Activated CD4-positive, alpha-beta memory T cell treated with anti-CD3 and anti-CD28 coated beads for 36 hours (primary cell): ENCODE measurements at regions not wholly inside any gene's neighbourhood (a gene's known extent, or its start where the extent isn't known, plus 50 kb on each side); places are given as distances from the start of the nearest gene placed in this dataset.

Experiments used
- CTCF ChIA-PET: fragments of 350-600 bp; sonication (Branson Sonifier 250); formaldehyde crosslinking; loops from one replicate; lab custom pipeline; 2021; ENCODE audit warnings: antibody characterized with exemption, inconsistent platforms; lab: Charles Lee
- POLR2A ChIA-PET: fragments of 350-600 bp; sonication (Branson Sonifier 250); formaldehyde crosslinking; loops from one replicate; lab custom pipeline; 2021; ENCODE audit warnings: antibody characterized with exemption; lab: Charles Lee
- DNase-seq: peaks from one replicate; pipeline ENCODE4 v3.0.0-alpha.2; 2020
- H3K27ac Mint-ChIP-seq: one replicate; pipeline ENCODE4 v1.8.0; 2021; ENCODE audit warnings: mixed read lengths
- H3K27me3 Mint-ChIP-seq: one replicate; pipeline ENCODE4 v1.8.0; 2021; ENCODE audit warnings: mixed read lengths
- H3K36me3 Mint-ChIP-seq: one replicate; pipeline ENCODE4 v1.8.0; 2021; ENCODE audit warnings: mixed read lengths
- H3K4me1 Mint-ChIP-seq: one replicate; pipeline ENCODE4 v1.8.0; 2021; ENCODE audit warnings: low read depth, mixed read lengths
- H3K4me3 Mint-ChIP-seq: one replicate; pipeline ENCODE4 v1.8.0; 2021; ENCODE audit warnings: mild to moderate bottlenecking, mixed read lengths
- H3K9me3 Mint-ChIP-seq: one replicate; pipeline ENCODE4 v1.8.0; 2021; ENCODE audit warnings: mixed read lengths
- intact Hi-C: fragments of 100-400 bp; cut with micrococcal nuclease; formaldehyde crosslinking; loops from one replicate; pipeline ENCODE4 v1.15.1; 2023

DNA sequence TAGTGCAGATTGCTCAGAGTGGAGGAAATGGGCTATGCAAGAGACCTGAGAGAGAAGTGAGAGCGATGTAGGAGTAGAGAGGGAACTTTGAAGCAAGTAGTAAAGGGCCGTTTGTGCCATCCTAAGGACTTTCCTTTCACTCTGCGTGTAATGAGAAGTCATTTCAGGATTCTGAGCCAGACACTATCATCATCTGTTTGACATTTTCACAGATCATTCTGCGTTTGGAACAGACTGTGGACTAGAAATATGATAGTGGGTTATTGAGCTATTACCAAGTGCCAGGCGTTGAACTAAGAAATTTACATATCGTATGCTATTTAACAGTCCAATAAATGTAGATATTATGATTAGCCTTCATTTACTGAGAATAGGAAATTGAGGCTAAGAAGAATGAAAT is 150.0 kb upstream of the ROBO2 start:
- CTCF ChIA-PET: no interaction called here
- POLR2A ChIA-PET: no interaction called here
- DNase-seq: no peak
- H3K4me3 Mint-ChIP-seq: no peak overlapping the region
- no peak overlapping the region for H3K27ac Mint-ChIP-seq
- intact Hi-C loops: no loop called here
- H3K9me3 Mint-ChIP-seq: peaks cover 18% of the 10 kb centered on the region
- no peaks in the 10 kb centered on the region for H3K4me1 Mint-ChIP-seq
- no peaks in the 10 kb centered on the region for H3K27me3 Mint-ChIP-seq
- H3K36me3 Mint-ChIP-seq: no peaks in the 10 kb centered on the region

DNA sequence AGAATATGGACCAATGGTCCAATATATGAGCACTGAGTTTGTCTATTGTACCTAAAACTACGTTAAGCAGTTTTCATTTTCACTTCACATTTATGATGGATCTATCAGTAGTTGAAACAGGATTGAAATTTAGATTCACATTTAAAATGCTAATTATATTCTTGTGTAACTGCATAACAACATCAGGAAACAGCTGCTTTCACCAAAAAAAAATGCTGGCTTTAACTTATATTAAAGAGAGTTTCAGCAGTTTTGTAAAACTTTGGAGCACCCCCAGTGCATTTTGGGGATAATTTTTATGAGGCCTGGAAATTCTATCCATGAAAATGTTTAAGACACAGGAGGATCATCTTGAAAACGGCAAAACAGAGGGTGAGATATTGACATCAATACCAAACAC is 142.8 kb upstream of the ROBO2 start:
- Mint-ChIP-seq H3K27me3 (no peaks in the 10 kb centered on the region), H3K36me3 (no peaks in the 10 kb centered on the region), H3K4me3 (no peak overlapping the region), H3K27ac (no peak overlapping the region), H3K9me3 (peaks cover 2% of the 10 kb centered on the region), H3K4me1 (no peaks in the 10 kb centered on the region)
- DNase-seq: no peak
- intact Hi-C loops: no loop called here
- CTCF ChIA-PET: no interaction called here
- POLR2A ChIA-PET: interaction anchor here (0.6 kb wide), 1 partner anchor 23 kb away, joined by 6 read pairs; no protein-coding TSS in a partner anchor

DNA sequence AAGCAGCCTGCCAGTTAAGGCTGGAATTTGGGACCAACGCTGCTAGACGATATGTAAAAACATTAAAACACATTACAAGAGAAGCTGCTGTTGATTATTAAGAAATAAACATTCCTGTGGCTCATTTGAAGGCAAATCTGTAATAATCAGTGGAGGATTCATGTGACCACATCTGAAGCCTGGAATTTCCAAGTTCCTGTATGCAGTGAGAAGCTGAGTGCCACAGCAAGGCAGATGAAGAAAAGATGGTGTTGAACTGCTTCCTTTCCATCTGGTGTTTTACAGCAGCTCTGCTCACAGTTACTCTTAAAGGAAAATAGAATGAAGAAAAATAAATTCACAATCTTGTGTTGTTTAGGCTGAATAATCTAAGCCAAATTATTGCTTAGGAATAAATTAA is 139.3 kb upstream of the ROBO2 start:
- CTCF ChIA-PET: no interaction called here
- Mint-ChIP-seq H3K36me3 (no peaks in the 10 kb centered on the region), H3K27me3 (no peaks in the 10 kb centered on the region), H3K9me3 (peaks cover 7% of the 10 kb centered on the region), H3K4me1 (no peaks in the 10 kb centered on the region), H3K27ac (no peak overlapping the region), H3K4me3 (no peak overlapping the region)
- POLR2A ChIA-PET: no interaction called here
- DNase-seq: no peak
- intact Hi-C loops: no loop called here

DNA sequence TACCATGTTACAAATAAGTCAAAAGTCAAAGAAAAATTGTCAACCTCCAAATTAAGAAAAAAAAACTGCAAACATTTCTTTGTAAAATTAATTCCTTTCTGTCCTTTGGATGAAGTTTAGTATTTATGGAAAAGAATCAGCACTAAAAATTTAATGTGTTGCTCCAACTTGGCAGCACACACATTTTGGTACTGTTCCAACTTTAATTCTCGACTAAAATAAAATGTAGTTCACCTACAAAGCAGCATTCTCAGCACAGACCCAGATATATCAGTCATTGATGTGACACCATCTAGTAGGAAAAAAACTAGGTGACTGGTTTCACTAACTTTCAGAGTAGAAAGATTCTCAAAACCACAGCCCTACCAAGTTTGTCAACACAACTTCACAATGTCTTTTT is 131.7 kb upstream of the ROBO2 start:
- ChIA-PET POLR2A (no interaction called here), CTCF (no interaction called here)
- H3K36me3 Mint-ChIP-seq: no peaks in the 10 kb centered on the region
- intact Hi-C loops: no loop called here
- H3K27ac Mint-ChIP-seq: no peak overlapping the region
- DNase-seq: no peak
- no peaks in the 10 kb centered on the region for H3K4me1 Mint-ChIP-seq
- H3K9me3 Mint-ChIP-seq: peaks cover 18% of the 10 kb centered on the region
- no peaks in the 10 kb centered on the region for H3K27me3 Mint-ChIP-seq
- no peak overlapping the region for H3K4me3 Mint-ChIP-seq

GRCh38 chr3:76912841-76913383 is 127.0 kb upstream of the ROBO2 start:
- Mint-ChIP-seq H3K4me1 (no peaks in the 10 kb centered on the region), H3K36me3 (no peaks in the 10 kb centered on the region), H3K27ac (no peak overlapping the region), H3K27me3 (no peaks in the 10 kb centered on the region), H3K4me3 (no peak overlapping the region), H3K9me3 (peaks cover 13% of the 10 kb centered on the region)
- POLR2A ChIA-PET: no interaction called here
- intact Hi-C loops: no loop called here
- DNase-seq: no peak
- CTCF ChIA-PET: no interaction called here

- no peak overlapping the region for H3K4me3 Mint-ChIP-seq
- no peaks in the 10 kb centered on the region for H3K36me3 Mint-ChIP-seq
- POLR2A ChIA-PET: no interaction called here
- H3K27ac Mint-ChIP-seq: no peak overlapping the region
- CTCF ChIA-PET: no interaction called here
- intact Hi-C loops: no loop called here
- H3K27me3 Mint-ChIP-seq: no peaks in the 10 kb centered on the region
- DNase-seq: no peak
- peaks cover 14% of the 10 kb centered on the region for H3K9me3 Mint-ChIP-seq
- no peaks in the 10 kb centered on the region for H3K4me1 Mint-ChIP-seq
These were observed 122.5 kb upstream of the ROBO2 start for GRCh38 chr3:76917436-76917835.

DNA sequence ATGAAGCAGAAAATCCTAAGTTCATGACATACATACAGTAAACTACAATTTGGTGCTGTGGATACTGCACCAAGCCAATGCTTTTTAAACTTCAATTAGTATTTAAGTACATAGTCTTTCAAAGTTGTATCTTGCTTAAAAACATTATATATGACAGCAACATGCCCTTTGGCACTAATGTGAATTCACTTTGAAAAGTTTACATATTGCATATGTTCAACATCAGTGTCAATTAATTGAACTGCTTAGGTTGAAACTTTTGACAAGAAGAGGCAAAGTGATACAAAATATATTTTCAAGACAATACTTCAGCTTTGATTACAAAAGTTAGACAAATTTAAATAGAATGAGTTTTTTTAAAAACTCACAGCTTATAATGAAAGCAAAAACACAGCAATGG is 119.4 kb upstream of the ROBO2 start:
- POLR2A ChIA-PET: no interaction called here
- H3K27ac Mint-ChIP-seq: no peak overlapping the region
- peaks cover 22% of the 10 kb centered on the region for H3K9me3 Mint-ChIP-seq
- H3K36me3 Mint-ChIP-seq: no peaks in the 10 kb centered on the region
- H3K4me3 Mint-ChIP-seq: no peak overlapping the region
- CTCF ChIA-PET: no interaction called here
- H3K27me3 Mint-ChIP-seq: no peaks in the 10 kb centered on the region
- H3K4me1 Mint-ChIP-seq: no peaks in the 10 kb centered on the region
- intact Hi-C loops: no loop called here
- no peak for DNase-seq

DNA sequence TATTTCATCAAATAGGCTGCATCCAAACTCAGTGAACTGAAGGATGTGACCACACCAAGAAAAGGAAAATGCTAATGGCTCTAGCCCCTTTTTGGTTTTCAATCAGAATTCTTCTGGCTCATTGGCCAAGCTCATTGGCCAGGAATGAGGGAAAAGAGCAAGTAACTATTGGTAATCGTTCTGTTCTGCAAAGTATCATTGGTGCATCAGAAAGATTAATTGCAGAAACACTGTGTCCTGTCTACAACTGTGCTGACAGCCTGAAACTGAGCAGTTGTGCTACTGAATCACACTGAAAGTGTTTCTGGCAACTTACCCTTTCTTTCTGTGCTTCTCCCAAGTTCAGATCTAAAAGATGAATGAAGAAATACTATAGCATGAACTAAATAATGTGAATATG is 116.4 kb upstream of the ROBO2 start:
- H3K27ac Mint-ChIP-seq: no peak overlapping the region
- no peaks in the 10 kb centered on the region for H3K36me3 Mint-ChIP-seq
- ChIA-PET CTCF (no interaction called here), POLR2A (no interaction called here)
- peaks cover 23% of the 10 kb centered on the region for H3K9me3 Mint-ChIP-seq
- H3K4me3 Mint-ChIP-seq: no peak overlapping the region
- no peak for DNase-seq
- H3K4me1 Mint-ChIP-seq: no peaks in the 10 kb centered on the region
- H3K27me3 Mint-ChIP-seq: no peaks in the 10 kb centered on the region
- intact Hi-C loops: no loop called here

DNA sequence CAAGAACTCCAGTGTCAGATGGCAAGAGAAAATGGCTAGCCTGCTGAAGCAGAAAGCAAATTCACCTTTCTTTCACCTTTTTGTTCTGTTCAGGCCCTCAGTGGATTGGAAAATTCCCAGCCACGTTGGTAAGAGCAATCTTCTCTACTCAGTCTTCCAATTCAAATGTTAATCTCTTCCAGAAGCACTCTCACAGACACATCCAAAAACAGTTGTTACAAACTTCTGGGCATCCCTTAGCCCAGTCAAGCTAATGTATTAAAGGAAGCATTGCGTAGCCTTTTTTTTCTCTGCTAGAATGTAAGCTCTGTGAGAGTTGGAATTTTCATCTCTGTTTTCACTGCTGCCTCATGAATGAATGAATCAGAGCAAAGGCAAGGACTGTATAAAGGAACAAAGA is 109.2 kb upstream of the ROBO2 start:
- CTCF ChIA-PET: no interaction called here
- POLR2A ChIA-PET: no interaction called here
- H3K9me3 Mint-ChIP-seq: peaks cover 16% of the 10 kb centered on the region
- DNase-seq: no peak
- H3K4me1 Mint-ChIP-seq: no peaks in the 10 kb centered on the region
- no peak overlapping the region for H3K4me3 Mint-ChIP-seq
- H3K27ac Mint-ChIP-seq: no peak overlapping the region
- no peaks in the 10 kb centered on the region for H3K36me3 Mint-ChIP-seq
- H3K27me3 Mint-ChIP-seq: no peaks in the 10 kb centered on the region
- intact Hi-C loops: no loop called here

GRCh38 chr3:76933245-76933644 is 106.7 kb upstream of the ROBO2 start:
- Mint-ChIP-seq H3K4me3 (no peak overlapping the region), H3K27ac (no peak overlapping the region), H3K36me3 (no peaks in the 10 kb centered on the region), H3K9me3 (peaks cover 10% of the 10 kb centered on the region), H3K27me3 (no peaks in the 10 kb centered on the region), H3K4me1 (no peaks in the 10 kb centered on the region)
- intact Hi-C loops: no loop called here
- POLR2A ChIA-PET: interaction anchor here (0.6 kb wide), 1 partner anchor 756 kb away, joined by 3 read pairs; no protein-coding TSS in a partner anchor
- DNase-seq: no peak
- CTCF ChIA-PET: no interaction called here

DNA sequence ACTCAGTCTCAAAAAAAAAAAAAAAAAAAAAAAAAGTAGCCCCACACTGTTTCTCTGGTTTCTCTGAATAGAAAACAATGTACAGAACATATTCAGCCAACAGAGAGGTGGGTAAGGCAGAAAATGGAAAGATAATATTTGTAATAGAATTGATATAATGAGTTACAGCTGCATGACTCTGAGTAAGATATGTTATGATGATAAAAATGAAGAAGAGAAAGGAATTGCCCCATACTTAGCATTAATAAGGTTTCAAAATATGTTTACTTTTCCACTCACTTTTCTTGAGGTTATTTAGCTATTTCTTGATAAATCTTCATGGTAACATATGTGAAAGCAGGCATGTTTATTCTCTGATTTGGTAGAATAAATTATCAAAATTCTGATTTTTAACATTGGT is 100.9 kb upstream of the ROBO2 start:
- intact Hi-C loops: no loop called here
- Mint-ChIP-seq H3K36me3 (no peaks in the 10 kb centered on the region), H3K4me3 (no peak overlapping the region), H3K27ac (no peak overlapping the region), H3K27me3 (no peaks in the 10 kb centered on the region), H3K9me3 (peaks cover 18% of the 10 kb centered on the region), H3K4me1 (no peaks in the 10 kb centered on the region)
- ChIA-PET POLR2A (no interaction called here), CTCF (no interaction called here)
- no peak for DNase-seq

GRCh38 chr3:76940181-76940770 is 99.6 kb upstream of the ROBO2 start:
- Mint-ChIP-seq H3K9me3 (peaks cover 13% of the 10 kb centered on the region), H3K36me3 (no peaks in the 10 kb centered on the region), H3K4me1 (no peaks in the 10 kb centered on the region), H3K27ac (no peak overlapping the region), H3K27me3 (no peaks in the 10 kb centered on the region), H3K4me3 (no peak overlapping the region)
- ChIA-PET CTCF (no interaction called here), POLR2A (no interaction called here)
- intact Hi-C loops: no loop called here
- DNase-seq: no peak

DNA sequence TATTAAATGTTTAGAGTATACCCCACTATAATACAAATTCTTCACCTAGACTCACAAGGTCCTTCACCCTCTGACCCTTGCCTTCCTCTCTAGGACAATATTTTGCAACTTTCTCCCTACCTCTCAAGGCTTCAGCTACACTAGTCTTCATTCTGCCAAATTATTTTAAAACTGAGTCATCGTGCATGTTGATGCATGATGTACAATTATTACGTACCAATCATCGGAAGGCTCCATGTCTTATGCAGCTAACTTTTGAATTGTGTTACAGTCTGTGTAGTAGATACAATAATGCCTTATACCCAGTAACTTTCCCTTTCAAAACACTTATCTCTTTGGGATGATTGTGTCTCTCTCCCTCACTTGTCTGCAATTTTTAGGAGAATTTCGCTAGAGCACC is 98.5 kb upstream of the ROBO2 start:
- H3K36me3 Mint-ChIP-seq: no peaks in the 10 kb centered on the region
- H3K4me1 Mint-ChIP-seq: no peaks in the 10 kb centered on the region
- H3K27me3 Mint-ChIP-seq: no peaks in the 10 kb centered on the region
- intact Hi-C loops: no loop called here
- no peak overlapping the region for H3K27ac Mint-ChIP-seq
- ChIA-PET CTCF (no interaction called here), POLR2A (no interaction called here)
- no peak for DNase-seq
- no peak overlapping the region for H3K4me3 Mint-ChIP-seq
- H3K9me3 Mint-ChIP-seq: peaks cover 15% of the 10 kb centered on the region
